GM12878 (cell line): ENCODE measurements at regions not wholly inside any gene's neighbourhood (a gene's known extent, or its start where the extent isn't known, plus 50 kb on each side); places are given as distances from the start of the nearest gene placed in this dataset.

Experiments
- ATAC-seq: fragments of 200-7000 bp; cut with Tn5 transposase; 3 replicates; pipeline ENCODE4 v1.9.1; 2020; ENCODE audit warnings: mild to moderate bottlenecking, moderate library complexity
- BruUV-seq: library from RNA; stranded (reverse); fragments of 400-500 nt; replicated peaks from 2 replicates; lab custom pipeline; 2021; lab: Mats Ljungman, UMichigan
- CTCF ChIA-PET: fragments of 300-600 bp; sonication (Branson Sonifier 250); formaldehyde crosslinking; extraction: SDS; loops from one replicate; lab custom pipeline; 2021; ENCODE audit warnings: inconsistent platforms; lab: Yijun Ruan, JAX
- POLR2A ChIA-PET: fragments of 350-600 bp; formaldehyde crosslinking; extraction: SDS; loops from one replicate; lab custom pipeline; 2021; ENCODE audit warnings: inconsistent platforms; lab: Charles Lee
- RAD21 ChIA-PET: fragments of 300-600 bp; sonication (Branson Sonifier 250); formaldehyde crosslinking; loops from one replicate; lab custom pipeline; 2023; ENCODE audit warnings: antibody characterized with exemption; ENCODE audit not compliant: unreplicated experiment; lab: Charles Lee
- SMC1A ChIA-PET: fragments of 300-600 bp; sonication (Branson Sonifier 250); formaldehyde crosslinking; loops from one replicate; lab custom pipeline; 2023; ENCODE audit not compliant: unreplicated experiment, uncharacterized antibody; lab: Charles Lee
- DNase-seq: peaks from one replicate; pipeline ENCODE4 v3.0.0-alpha.2; 2011; ENCODE audit warnings: low read depth, low spot score
- FAIRE-seq: peaks from 3 replicates; lab custom pipeline; 2011; peaks lifted over from hg19 to GRCh38; lab: Jason Lieb, UNC
- H2AFZ ChIP-seq: 2 replicates; pipeline ENCODE4 v1.6.0; 2011; ENCODE audit warnings: low read depth, low read length, control low read depth; ENCODE audit not compliant: control insufficient read depth
- H3K27ac ChIP-seq: 2 replicates; pipeline ENCODE4 v1.5.1; 2011; ENCODE audit warnings: control low read depth; ENCODE audit not compliant: control insufficient read depth, insufficient read depth
- H3K27me3 ChIP-seq, 2 experiments: replicated peaks in 1 of 2; 2 replicates each; pipeline versions ENCODE4 v1.6.0 to v1.6.1; 2011; ENCODE audit warnings: low read length in 1 of 2; ENCODE audit not compliant: control insufficient read depth in 2 of 2, insufficient read depth in 2 of 2
- H3K36me3 ChIP-seq, 2 experiments: 2 replicates each; pipeline ENCODE4 v1.5.1; 2011; ENCODE audit warnings: low read length in 1 of 2; ENCODE audit not compliant: control insufficient read depth in 2 of 2, insufficient read depth in 2 of 2
- H3K4me1 ChIP-seq: 2 replicates; pipeline ENCODE4 v1.6.1; 2011; ENCODE audit warnings: mild to moderate bottlenecking, low read length, moderate library complexity, mixed read lengths; ENCODE audit not compliant: control insufficient read depth, insufficient read depth
- H3K4me2 ChIP-seq: 2 replicates; pipeline ENCODE4 v1.6.0; 2011; ENCODE audit warnings: control low read depth; ENCODE audit not compliant: control insufficient read depth, insufficient read depth
- H3K4me3 ChIP-seq: fragments of 200-600 bp; sonication (generic); 2 replicates; pipeline ENCODE4 v1.5.1; 2016
- H3K79me2 ChIP-seq: 2 replicates; pipeline ENCODE4 v1.6.0; 2011; ENCODE audit warnings: low read length; ENCODE audit not compliant: control insufficient read depth, insufficient read depth
- H3K9ac ChIP-seq: 2 replicates; pipeline ENCODE4 v1.8.0; 2011; ENCODE audit warnings: low read length, control low read depth, mixed read lengths; ENCODE audit not compliant: control insufficient read depth, insufficient read depth
- H3K9me3 ChIP-seq: replicated peaks from 3 replicates; pipeline ENCODE4 v1.5.1; 2011; ENCODE audit warnings: mild to moderate bottlenecking, low read length; ENCODE audit not compliant: control insufficient read depth, insufficient read depth
- H4K20me1 ChIP-seq: 2 replicates; pipeline ENCODE4 v1.6.0; 2011; ENCODE audit not compliant: control insufficient read depth, insufficient read depth
- CHD2 ChIP-seq: IDR thresholded peaks from 2 replicates; pipeline ENCODE4 v1.6.1; 2011; ENCODE audit warnings: low read depth, low read length, improper control_type of control experiment, borderline replicate concordance
- CTCF ChIP-seq, 3 experiments: IDR thresholded peaks in 2 of 3; conservative IDR thresholded peaks in 1 of 3; 2 replicates each; pipeline ENCODE4 v1.5.1; 2011; ENCODE audit warnings: low read depth in 3 of 3, low read length in 3 of 3, mild to moderate bottlenecking in 3 of 3, control low read depth in 2 of 3, moderate library complexity in 2 of 3, inconsistent platforms in 1 of 3, mixed read lengths in 1 of 3; ENCODE audit not compliant: control insufficient read depth in 2 of 3, insufficient read depth in 1 of 3; ENCODE audit errors: extremely low read depth in 1 of 3
- FOXK2 ChIP-seq: fragments of 450-650 bp; IDR thresholded peaks from 2 replicates; pipeline ENCODE4 v1.6.1; 2017; ENCODE audit warnings: mild to moderate bottlenecking, moderate library complexity
- HDGF ChIP-seq: fragments of 450-650 bp; IDR thresholded peaks from 2 replicates; pipeline ENCODE4 v1.6.1; 2016; ENCODE audit warnings: antibody characterized with exemption
- JUND ChIP-seq: IDR thresholded peaks from 2 replicates; pipeline ENCODE4 v1.6.1; 2012; ENCODE audit warnings: low read depth, mild to moderate bottlenecking, low read length, improper control_type of control experiment, moderate library complexity
- MYB ChIP-seq: fragments of 150-350 bp; IDR thresholded peaks from 2 replicates; pipeline ENCODE4 v1.6.1; 2014; ENCODE audit warnings: mild to moderate bottlenecking, low read depth, low read length, borderline replicate concordance
- NFIC ChIP-seq: IDR thresholded peaks from 2 replicates; pipeline ENCODE4 v1.6.1; 2012; ENCODE audit warnings: low read depth, mild to moderate bottlenecking, inconsistent platforms, low read length, moderate library complexity
- PML ChIP-seq: IDR thresholded peaks from 2 replicates; pipeline ENCODE4 v1.6.1; 2012; ENCODE audit warnings: low read length, inconsistent platforms
- PRDM15 ChIP-seq: fragments of 450-650 bp; formaldehyde crosslinking; IDR thresholded peaks from 2 replicates; pipeline ENCODE4 v1.4.0; 2020; ENCODE audit warnings: mild to moderate bottlenecking, moderate library complexity
- RAD51 ChIP-seq: fragments of 450-650 bp; IDR thresholded peaks from 2 replicates; pipeline ENCODE4 v1.6.1; 2016; ENCODE audit warnings: moderate library complexity, mild to moderate bottlenecking, inconsistent platforms
- RCOR1 ChIP-seq: conservative IDR thresholded peaks from 2 replicates; pipeline ENCODE4 v1.6.1; 2012; ENCODE audit warnings: low read depth, low read length, improper control_type of control experiment
- RFX5 ChIP-seq: IDR thresholded peaks from 2 replicates; pipeline ENCODE4 v1.6.1; 2011; ENCODE audit warnings: low read depth, low read length, improper control_type of control experiment
- SIN3A ChIP-seq: IDR thresholded peaks from 2 replicates; pipeline ENCODE4 v1.6.1; 2012; ENCODE audit warnings: low read depth, low read length, improper control_type of control experiment
- SREBF1 ChIP-seq: IDR thresholded peaks from 2 replicates; pipeline ENCODE4 v1.6.1; 2012; ENCODE audit warnings: mild to moderate bottlenecking, low read length
- TCF12 ChIP-seq: IDR thresholded peaks from 2 replicates; pipeline ENCODE4 v1.6.1; 2011; ENCODE audit warnings: low read depth, mild to moderate bottlenecking, low read length
- ZBTB33 ChIP-seq: fragments of 450-650 bp; IDR thresholded peaks from 2 replicates; pipeline ENCODE4 v1.6.1; 2017; ENCODE audit warnings: mild to moderate bottlenecking
- WGBS: methylation state at CpG from one replicate; pipeline ENCODE4 v1.1.6; 2016; ENCODE audit warnings: low lambda C conversion rate; ENCODE audit not compliant: insufficient replicate concordance, insufficient coverage; ENCODE audit errors: missing lambda C conversion rate; 5-methylcytosine and 5-hydroxymethylcytosine counted together
- in situ Hi-C: fragments of 300-500 bp; cut with MboI; formaldehyde crosslinking; loops from 9 replicates; pipeline ENCODE4 v1.14.3; 2018; ENCODE audit warnings: mixed read lengths
- intact Hi-C: fragments of 100-400 bp; cut with micrococcal nuclease; formaldehyde crosslinking; loops from one replicate; pipeline ENCODE4 v1.14.2; 2022; ENCODE audit not compliant: unreplicated experiment

- H2AFZ ChIP-seq, result no peak overlapping the region
- FAIRE-seq, result no peak
- intact Hi-C loops, result no loop called here
- no peaks in the 10 kb centered on the region for H3K9me3 ChIP-seq
- ChIA-PET CTCF (no interaction called here), RAD21 (no interaction called here), SMC1A (no interaction called here), POLR2A (no interaction called here)
- DNase-seq, result no peak
- H3K4me3 ChIP-seq, result no peak overlapping the region
- TF ChIP-seq PML, result no peak
- no peak for TF ChIP-seq SIN3A
- no peak for TF ChIP-seq RCOR1
- TF ChIP-seq JUND, result no peak
- TF ChIP-seq NFIC, result no peak
- no peak for TF ChIP-seq FOXK2
- TF ChIP-seq ZBTB33, result no peak
- no peak for TF ChIP-seq HDGF
- TF ChIP-seq PRDM15 (CRISPR knock-in tag), result no peak
- TF ChIP-seq TCF12, result no peak
- TF ChIP-seq SREBF1, result no peak
- TF ChIP-seq RAD51, result no peak
- no peak for TF ChIP-seq RFX5
- no peak for TF ChIP-seq MYB
- TF ChIP-seq CTCF (IDR thresholded peaks at IDR 0.05 in 2 of 3, conservative IDR thresholded peaks at IDR 0.05 in 1 of 3; ENCODE audit: control insufficient read depth in 2 of 3, extremely low read depth in 1 of 3, insufficient read depth in 1 of 3, low read depth in 3 of 3, low read length in 3 of 3), result no peak
- no peak for TF ChIP-seq CHD2
- in situ Hi-C loops, result no loop called here
- no peaks in the 10 kb centered on the region for H4K20me1 ChIP-seq
- no peaks in the 10 kb centered on the region for H3K36me3 ChIP-seq
- H3K4me2 ChIP-seq, result no peak overlapping the region
- no peaks in the 10 kb centered on the region for H3K4me1 ChIP-seq
- H3K27ac ChIP-seq, result no peak overlapping the region
- WGBS, result 16% methylated on average over 9 of the region's 9 CpGs
- H3K27me3 ChIP-seq, result no peaks in the 10 kb centered on the region
- no peaks in the 10 kb centered on the region for H3K79me2 ChIP-seq
- H3K9ac ChIP-seq, result no peak overlapping the region
- BruUV-seq, result no TSS peak
- no peak for ATAC-seq
These were observed 190.7 kb downstream of the BCL11B start for GRCh38 chr14:99081156-99081765.
